NB4 (cell line): ENCODE measurements at regions not wholly inside any gene's neighbourhood (a gene's known extent, or its start where the extent isn't known, plus 50 kb on each side); places are given as distances from the start of the nearest gene placed in this dataset.

Source experiments
- CTCF ChIP-seq: IDR thresholded peaks from one replicate; pipeline ENCODE4 v1.5.1; 2012; ENCODE audit warnings: low read depth, low read length
- MAX ChIP-seq: IDR thresholded peaks from 2 replicates; pipeline ENCODE4 v1.6.1; 2011; ENCODE audit warnings: low read depth, low read length
- MYC ChIP-seq: IDR thresholded peaks from 2 replicates; pipeline ENCODE4 v1.6.1; 2011; ENCODE audit warnings: low read depth, low read length
- POLR2A ChIP-seq: IDR thresholded peaks from 2 replicates; pipeline ENCODE4 v1.6.1; 2011; ENCODE audit warnings: mild to moderate bottlenecking; ENCODE audit not compliant: insufficient read length; ENCODE audit errors: extremely low read depth

- TF ChIP-seq CTCF (no peak), MYC (no peak), MAX (no peak), POLR2A (no peak)
These were observed 1421.1 kb downstream of the PLA2G4A start for GRCh38 chr1:188249811-188250210.
